ENCODE measurements at regions not wholly inside any gene's neighbourhood (a gene's known extent, or its start where the extent isn't known, plus 50 kb on each side); places are given as distances from the start of the nearest gene placed in this dataset.

GRCh38 chr5:57750282-57750681, 267.7 kb upstream of the ACTBL2 start:
- TF ChIP-seq CTCF (IDR thresholded peaks at IDR 0.05) = no peak

- TF ChIP-seq CTCF (IDR thresholded peaks at IDR 0.05) = no peak
These were observed 266.8 kb upstream of the ACTBL2 start for GRCh38 chr5:57749396-57749795.

GRCh38 chr5:57745700-57746651, 263.4 kb upstream of the ACTBL2 start:
- no peak for TF ChIP-seq CTCF (IDR thresholded peaks at IDR 0.05)

- no peak for TF ChIP-seq CTCF (IDR thresholded peaks at IDR 0.05)
These were observed 262.4 kb upstream of the ACTBL2 start for GRCh38 chr5:57745029-57745428.

- no peak for TF ChIP-seq CTCF (IDR thresholded peaks at IDR 0.05)
These were observed 258.7 kb upstream of the ACTBL2 start for GRCh38 chr5:57741336-57741735.

- TF ChIP-seq CTCF (IDR thresholded peaks at IDR 0.05) = no peak
These were observed 256.2 kb upstream of the ACTBL2 start for GRCh38 chr5:57738787-57739186.

GRCh38 chr5:57738301-57738700, 255.7 kb upstream of the ACTBL2 start:
- no peak for TF ChIP-seq CTCF (IDR thresholded peaks at IDR 0.05)
